KMS-11 (cell line): ENCODE measurements at regions not wholly inside any gene's neighbourhood (a gene's known extent, or its start where the extent isn't known, plus 50 kb on each side); places are given as distances from the start of the nearest gene placed in this dataset.

ENCODE experiments used
- H2AFZ ChIP-seq: fragments of 200-600 bp; sonication (generic); 2 replicates; pipeline ENCODE4 v1.6.1; 2016; ENCODE audit warnings: antibody characterized with exemption, mixed run types, low read depth
- H3K27ac ChIP-seq: fragments of 200-600 bp; sonication (generic); 2 replicates; pipeline ENCODE4 v1.6.1; 2016; ENCODE audit warnings: mild to moderate bottlenecking, mixed run types
- H3K27me3 ChIP-seq: fragments of 200-600 bp; sonication (generic); 2 replicates; pipeline ENCODE4 v1.6.1; 2017; ENCODE audit warnings: mild to moderate bottlenecking, low read depth, mixed run types, moderate library complexity; ENCODE audit not compliant: insufficient read depth
- H3K36me3 ChIP-seq: fragments of 200-600 bp; sonication (generic); 2 replicates; pipeline ENCODE4 v1.6.1; 2017; ENCODE audit warnings: mild to moderate bottlenecking, mixed run types; ENCODE audit not compliant: insufficient read depth
- H3K4me1 ChIP-seq: fragments of 200-600 bp; sonication (generic); 2 replicates; pipeline ENCODE4 v1.6.1; 2016; ENCODE audit warnings: mild to moderate bottlenecking, low read depth, mixed run types; ENCODE audit not compliant: poor library complexity, severe bottlenecking
- H3K4me2 ChIP-seq: fragments of 200-600 bp; sonication (generic); 2 replicates; pipeline ENCODE4 v1.7.0; 2016; ENCODE audit warnings: mild to moderate bottlenecking, mixed run types
- H3K4me3 ChIP-seq: fragments of 200-600 bp; sonication (generic); IDR thresholded peaks from 2 replicates; pipeline ENCODE4 v1.6.1; 2017; ENCODE audit warnings: low read depth, low read length, mixed read lengths; ENCODE audit not compliant: insufficient read depth
- H3K79me2 ChIP-seq: fragments of 200-600 bp; sonication (generic); 2 replicates; pipeline ENCODE4 v1.6.1; 2016; ENCODE audit warnings: low read depth, mixed run types; ENCODE audit not compliant: insufficient read depth
- H3K9ac ChIP-seq: fragments of 200-600 bp; sonication (generic); 2 replicates; pipeline ENCODE4 v1.6.1; 2016; ENCODE audit warnings: mild to moderate bottlenecking, mixed run types
- H4K20me1 ChIP-seq: fragments of 200-600 bp; sonication (generic); 2 replicates; pipeline ENCODE4 v1.6.1; 2016; ENCODE audit warnings: mild to moderate bottlenecking, mixed run types; ENCODE audit not compliant: insufficient read depth
- CTCF ChIP-seq: fragments of 200-600 bp; sonication (generic); conservative IDR thresholded peaks from 2 replicates; pipeline ENCODE4 v1.6.1; 2017; ENCODE audit warnings: low read depth, mild to moderate bottlenecking, antibody characterized with exemption, low read length, moderate library complexity, mixed read lengths

- H3K27me3 ChIP-seq, result no peaks in the 10 kb centered on the region
- no peaks in the 10 kb centered on the region for H3K36me3 ChIP-seq
- H3K4me2 ChIP-seq, result no peak overlapping the region
- H3K79me2 ChIP-seq, result no peaks in the 10 kb centered on the region
- H4K20me1 ChIP-seq, result no peaks in the 10 kb centered on the region
- H3K9ac ChIP-seq, result no peak overlapping the region
- no peak overlapping the region for H2AFZ ChIP-seq
- H3K4me1 ChIP-seq, result no peaks in the 10 kb centered on the region
- TF ChIP-seq CTCF, result no peak
- no peak overlapping the region for H3K4me3 ChIP-seq
- no peak overlapping the region for H3K27ac ChIP-seq
These were observed 105.9 kb downstream of the PLK2 start for GRCh38 chr5:58353992-58354391.

GRCh38 chr5:58351190-58351589 is 108.7 kb downstream of the PLK2 start:
- no peak for TF ChIP-seq CTCF
- Histone ChIP-seq H3K79me2 (no peaks in the 10 kb centered on the region), H3K27ac (no peak overlapping the region), H4K20me1 (no peaks in the 10 kb centered on the region), H3K4me1 (no peaks in the 10 kb centered on the region), H3K27me3 (no peaks in the 10 kb centered on the region), H3K4me2 (no peak overlapping the region), H2AFZ (no peak overlapping the region), H3K4me3 (no peak overlapping the region), H3K36me3 (no peaks in the 10 kb centered on the region), H3K9ac (no peak overlapping the region)

- H3K27ac ChIP-seq, result no peak overlapping the region
- TF ChIP-seq CTCF, result no peak
- H3K4me2 ChIP-seq, result no peak overlapping the region
- H3K9ac ChIP-seq, result no peak overlapping the region
- no peaks in the 10 kb centered on the region for H3K36me3 ChIP-seq
- H3K4me1 ChIP-seq, result no peaks in the 10 kb centered on the region
- H2AFZ ChIP-seq, result no peak overlapping the region
- H3K4me3 ChIP-seq, result no peak overlapping the region
- H3K27me3 ChIP-seq, result no peaks in the 10 kb centered on the region
- no peaks in the 10 kb centered on the region for H4K20me1 ChIP-seq
- H3K79me2 ChIP-seq, result no peaks in the 10 kb centered on the region
These were observed 110.7 kb downstream of the PLK2 start for GRCh38 chr5:58348996-58349728.

- H3K36me3 ChIP-seq, result no peaks in the 10 kb centered on the region
- H2AFZ ChIP-seq, result no peak overlapping the region
- no peaks in the 10 kb centered on the region for H3K27me3 ChIP-seq
These were observed 113.8 kb downstream of the PLK2 start for GRCh38 chr5:58346041-58346440.

More at GRCh38 chr5:58346041-58346440, 113.8 kb downstream of the PLK2 start:
- Histone ChIP-seq H3K79me2 (no peaks in the 10 kb centered on the region), H3K4me1 (no peaks in the 10 kb centered on the region), H3K4me3 (no peak overlapping the region), H3K9ac (no peak overlapping the region), H3K4me2 (no peak overlapping the region), H4K20me1 (no peaks in the 10 kb centered on the region), H3K27ac (no peak overlapping the region)
- TF ChIP-seq CTCF, result no peak
